OCI-LY1 (cell line): ENCODE measurements at regions not wholly inside any gene's neighbourhood (a gene's known extent, or its start where the extent isn't known, plus 50 kb on each side); places are given as distances from the start of the nearest gene placed in this dataset.

Experiments used
- H2AFZ ChIP-seq: fragments of 200-600 bp; sonication (generic), shearing (Covaris generic); 2 replicates; pipeline ENCODE4 v1.6.0; 2014; ENCODE audit warnings: antibody characterized with exemption, mild to moderate bottlenecking, low read length
- H3F3A ChIP-seq: fragments of 200-600 bp; sonication (generic), shearing (Covaris generic); 2 replicates; pipeline ENCODE4 v1.6.0; 2014; ENCODE audit warnings: mild to moderate bottlenecking, antibody characterized with exemption, low read length, moderate library complexity; ENCODE audit not compliant: insufficient read depth
- H3K27ac ChIP-seq: fragments of 200-600 bp; sonication (generic); 2 replicates; pipeline ENCODE4 v1.5.1; 2014; ENCODE audit warnings: low read length, mixed run types, mild to moderate bottlenecking, low read depth; ENCODE audit not compliant: poor library complexity, severe bottlenecking
- H3K27me3 ChIP-seq: fragments of 200-600 bp; sonication (generic); 2 replicates; pipeline ENCODE4 v1.6.0; 2014; ENCODE audit warnings: antibody characterized with exemption, mild to moderate bottlenecking, low read length, moderate library complexity; ENCODE audit not compliant: insufficient read depth
- H3K36me3 ChIP-seq: fragments of 200-600 bp; sonication (generic); 2 replicates; pipeline ENCODE4 v1.6.1; 2014; ENCODE audit warnings: mild to moderate bottlenecking, antibody characterized with exemption, low read length, moderate library complexity, mixed read lengths; ENCODE audit not compliant: insufficient read depth
- H3K4me1 ChIP-seq: fragments of 200-600 bp; sonication (generic); 2 replicates; pipeline ENCODE4 v1.5.1; 2014; ENCODE audit warnings: mild to moderate bottlenecking, low read length, moderate library complexity; ENCODE audit not compliant: insufficient read depth, severe bottlenecking
- H3K4me2 ChIP-seq: fragments of 200-600 bp; sonication (generic), shearing (Covaris generic); 2 replicates; pipeline ENCODE4 v1.6.1; 2014; ENCODE audit warnings: low read length
- H3K4me3 ChIP-seq: fragments of 200-600 bp; sonication (generic); 2 replicates; pipeline ENCODE4 v1.5.1; 2014; ENCODE audit warnings: low read length, low read depth, mild to moderate bottlenecking, mixed read lengths; ENCODE audit not compliant: poor library complexity, severe bottlenecking
- H3K79me2 ChIP-seq: fragments of 200-600 bp; shearing (Covaris generic); 2 replicates; pipeline ENCODE4 v1.6.1; 2016; ENCODE audit warnings: mixed run types, low read length, mixed read lengths; ENCODE audit not compliant: insufficient read depth
- H3K9ac ChIP-seq: fragments of 200-600 bp; sonication (generic), shearing (Covaris generic); 2 replicates; pipeline ENCODE4 v1.6.1; 2014; ENCODE audit warnings: mild to moderate bottlenecking, low read length, mixed read lengths
- H3K9me2 ChIP-seq: fragments of 200-600 bp; sonication (generic), shearing (Covaris generic); 2 replicates; pipeline ENCODE4 v1.6.1; 2014; ENCODE audit warnings: low read depth, mild to moderate bottlenecking, low read length, mixed read lengths
- H3K9me3 ChIP-seq: fragments of 200-600 bp; shearing (Covaris generic); 2 replicates; pipeline ENCODE4 v1.6.1; 2014; ENCODE audit warnings: low read length, mixed read lengths
- H4K20me1 ChIP-seq: fragments of 200-600 bp; sonication (generic), shearing (Covaris generic); 2 replicates; pipeline ENCODE4 v1.6.0; 2016; ENCODE audit warnings: mild to moderate bottlenecking, low read length; ENCODE audit not compliant: insufficient read depth
- CTCF ChIP-seq: fragments of 200-600 bp; sonication (generic), shearing (Covaris generic); IDR thresholded peaks from 2 replicates; pipeline ENCODE4 v1.5.1; 2017; ENCODE audit warnings: mild to moderate bottlenecking, antibody characterized with exemption, low read length, moderate library complexity, mixed read lengths
- EZH2 ChIP-seq: fragments of 200-600 bp; sonication (generic), shearing (Covaris generic); IDR thresholded peaks from 2 replicates; pipeline ENCODE4 v1.8.0; 2017; ENCODE audit warnings: borderline replicate concordance, mixed run types, mild to moderate bottlenecking, antibody characterized with exemption, low read length, moderate library complexity, mixed read lengths

GRCh38 chr5:111901296-111901695 lies 144.3 kb upstream of the NREP start:
- no peaks in the 10 kb centered on the region for H3K27me3 ChIP-seq
- no peaks in the 10 kb centered on the region for H3K9me3 ChIP-seq
- H3F3A ChIP-seq, result no peaks in the 10 kb centered on the region; the same call in 1 of the 2 replicates
- no peak overlapping the region for H3K4me3 ChIP-seq
- TF ChIP-seq EZH2 (no peak), CTCF (no peak)
- no peaks in the 10 kb centered on the region for H4K20me1 ChIP-seq
- no peaks in the 10 kb centered on the region for H3K4me1 ChIP-seq
- no peak overlapping the region for H3K9ac ChIP-seq
- H3K9me2 ChIP-seq, result no peaks in the 10 kb centered on the region
- no peaks in the 10 kb centered on the region for H3K36me3 ChIP-seq
- no peak overlapping the region for H3K27ac ChIP-seq
- no peak overlapping the region for H3K4me2 ChIP-seq
- H2AFZ ChIP-seq, result no peak overlapping the region
- no peaks in the 10 kb centered on the region for H3K79me2 ChIP-seq

GRCh38 chr5:111892949-111893348 lies 136.0 kb upstream of the NREP start:
- H3K27ac ChIP-seq, result no peak overlapping the region

DNA sequence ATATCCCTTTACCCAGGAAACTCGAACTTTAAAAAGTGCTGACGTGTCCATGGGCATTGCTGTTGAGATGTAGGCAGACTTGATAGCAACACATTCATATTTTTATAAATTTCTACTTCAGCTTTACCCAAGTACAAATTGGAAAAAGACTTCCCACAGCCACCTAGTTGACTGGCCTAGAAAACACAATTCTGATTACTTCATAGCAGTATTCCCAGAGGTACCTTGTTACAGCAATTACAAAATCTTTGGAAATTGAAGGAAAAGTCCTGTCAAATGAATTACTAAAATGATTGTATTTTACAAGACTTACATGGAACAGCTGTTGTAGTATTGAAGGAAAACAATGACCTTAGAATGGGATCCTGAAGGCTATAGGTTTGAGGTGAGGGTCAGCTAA lies 130.7 kb upstream of the NREP start:
- Histone ChIP-seq H4K20me1 (no peaks in the 10 kb centered on the region), H3F3A (no peaks in the 10 kb centered on the region), H3K27ac (no peak overlapping the region), H3K9me2 (no peaks in the 10 kb centered on the region), H3K4me3 (no peak overlapping the region), H3K4me2 (no peak overlapping the region), H3K4me1 (no peaks in the 10 kb centered on the region), H3K27me3 (no peaks in the 10 kb centered on the region), H3K9me3 (no peaks in the 10 kb centered on the region), H3K79me2 (no peaks in the 10 kb centered on the region), H3K9ac (no peak overlapping the region), H3K36me3 (no peaks in the 10 kb centered on the region), H2AFZ (no peak overlapping the region)
- TF ChIP-seq EZH2, result no peak
- no peak for TF ChIP-seq CTCF

More at GRCh38 chr5:111892949-111893348, 136.0 kb upstream of the NREP start:
- no peaks in the 10 kb centered on the region for H3K27me3 ChIP-seq
- H3K9ac ChIP-seq, result no peak overlapping the region
- H3F3A ChIP-seq, result no peaks in the 10 kb centered on the region
- no peak overlapping the region for H3K4me3 ChIP-seq
- no peaks in the 10 kb centered on the region for H3K79me2 ChIP-seq
- no peaks in the 10 kb centered on the region for H3K9me2 ChIP-seq
- no peak overlapping the region for H2AFZ ChIP-seq
- no peaks in the 10 kb centered on the region for H4K20me1 ChIP-seq
- no peaks in the 10 kb centered on the region for H3K36me3 ChIP-seq
- no peak for TF ChIP-seq CTCF
- TF ChIP-seq EZH2, result no peak
- no peaks in the 10 kb centered on the region for H3K9me3 ChIP-seq
- H3K4me1 ChIP-seq, result no peaks in the 10 kb centered on the region
- no peak overlapping the region for H3K4me2 ChIP-seq
